Left renal pelvis (tissue), 4 donors: ENCODE measurements at regions not wholly inside any gene's neighbourhood (a gene's known extent, or its start where the extent isn't known, plus 50 kb on each side); places are given as distances from the start of the nearest gene placed in this dataset.
"Not testable (repeated sequence)": the region's sequence is repeated elsewhere in the genome, so short reads cannot be mapped to it uniquely, and the experiment has no call there.

Source experiments
- DNase-seq, 4 donors: peaks; one replicate each; pipeline ENCODE4 v3.0.0-alpha.2; 2013; ENCODE audit warnings: low read depth in 4 of 4, low spot score in 3 of 4

DNA sequence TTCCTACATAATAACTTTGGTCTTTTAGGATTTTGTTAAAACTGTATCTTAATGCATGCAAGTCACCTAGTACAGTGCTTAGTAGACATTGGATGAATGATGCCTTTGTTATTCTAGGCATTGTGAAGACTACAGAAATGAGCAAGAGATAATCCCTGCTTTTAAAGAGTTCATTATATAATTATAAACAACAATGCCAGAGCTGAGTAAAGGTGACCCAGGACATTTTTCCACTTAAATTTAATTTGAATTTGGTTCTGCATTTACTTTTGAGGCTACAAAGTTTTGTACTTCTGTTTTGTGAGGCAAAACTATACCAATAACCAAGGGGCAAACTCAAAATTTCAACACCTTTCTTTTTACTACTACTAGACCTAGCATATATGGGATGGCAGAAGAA, 182.0 kb upstream of the SESN3 start:
- DNase-seq, result no peak

DNA sequence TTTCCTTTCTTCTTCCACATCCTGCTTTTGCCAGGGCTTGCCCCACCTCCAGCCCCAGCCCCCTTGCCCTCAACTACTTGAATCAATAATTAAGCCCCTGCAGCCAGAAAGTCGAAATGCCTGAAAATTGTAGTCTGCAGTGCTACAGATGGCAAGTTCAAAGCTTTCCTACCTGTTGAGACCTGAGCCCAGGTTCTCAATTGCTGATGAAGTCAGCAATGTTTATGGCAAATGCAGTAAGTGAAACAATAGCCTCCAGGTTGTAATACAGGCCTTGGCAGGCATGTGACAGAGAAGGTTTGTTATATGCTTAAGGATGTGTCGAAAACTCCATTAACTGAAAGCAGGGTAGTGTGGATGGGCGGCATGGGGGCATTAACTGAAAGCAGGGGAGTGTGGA, 181.1 kb upstream of the SESN3 start:
- DNase-seq, result no peak

DNA sequence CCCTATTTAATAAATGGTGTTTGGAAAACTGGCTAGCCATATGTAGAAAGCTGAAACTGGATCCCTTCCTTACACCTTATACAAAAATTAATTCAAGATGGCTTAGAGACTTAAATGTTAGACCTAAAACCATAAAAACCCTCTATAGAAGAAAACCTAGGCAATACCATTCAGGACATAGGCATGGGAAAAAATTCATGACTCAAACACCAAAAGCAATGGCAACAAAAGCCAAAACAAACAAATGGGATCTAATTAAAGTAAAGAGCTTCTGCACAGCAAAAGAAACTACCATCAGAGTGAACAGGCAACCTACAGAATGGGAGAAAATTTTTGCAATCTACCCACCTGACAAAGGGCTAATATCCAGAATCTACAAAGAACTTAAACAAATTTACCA, 179.7 kb upstream of the SESN3 start:
- not testable (repeated sequence) for DNase-seq

DNA sequence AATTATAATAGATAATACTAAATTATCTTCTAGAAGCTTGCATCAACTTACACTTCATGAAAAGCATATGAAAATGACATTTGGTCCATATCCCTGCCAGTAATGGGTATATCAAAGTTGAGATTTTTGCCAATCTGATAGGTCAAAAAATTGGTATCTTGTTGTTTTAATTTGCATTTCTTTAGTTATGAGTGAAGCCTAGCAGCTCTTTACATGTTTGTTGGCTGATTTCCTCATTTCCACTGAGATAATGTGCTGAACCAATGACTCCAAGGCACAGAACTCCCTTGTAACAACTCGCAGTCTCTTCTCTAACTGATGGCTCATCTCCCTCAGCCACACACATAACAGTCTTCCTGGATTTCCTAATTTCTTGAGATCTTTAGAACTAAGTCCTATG, 175.3 kb upstream of the SESN3 start:
- DNase-seq, result no peak

DNA sequence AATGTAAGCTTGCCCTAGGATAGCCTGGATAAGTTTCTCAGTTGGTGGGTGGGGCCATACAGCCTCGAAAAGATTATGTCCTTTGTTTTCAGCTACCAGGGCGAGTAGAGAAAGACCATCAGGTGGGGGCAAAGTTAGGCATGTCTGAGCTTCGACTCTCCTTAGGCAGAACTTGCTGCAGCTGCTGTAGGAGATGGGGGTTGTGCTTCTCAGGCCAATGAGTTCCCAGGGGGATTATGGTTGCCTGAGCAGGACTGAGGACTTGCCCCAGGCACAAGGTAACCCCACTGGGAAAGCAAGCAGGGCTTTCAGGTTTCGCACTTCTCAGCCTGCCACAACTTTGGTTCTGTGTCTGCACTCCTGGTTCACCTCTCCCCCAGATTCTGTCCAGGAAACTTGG, 173.4 kb upstream of the SESN3 start:
- no peak for DNase-seq

DNA sequence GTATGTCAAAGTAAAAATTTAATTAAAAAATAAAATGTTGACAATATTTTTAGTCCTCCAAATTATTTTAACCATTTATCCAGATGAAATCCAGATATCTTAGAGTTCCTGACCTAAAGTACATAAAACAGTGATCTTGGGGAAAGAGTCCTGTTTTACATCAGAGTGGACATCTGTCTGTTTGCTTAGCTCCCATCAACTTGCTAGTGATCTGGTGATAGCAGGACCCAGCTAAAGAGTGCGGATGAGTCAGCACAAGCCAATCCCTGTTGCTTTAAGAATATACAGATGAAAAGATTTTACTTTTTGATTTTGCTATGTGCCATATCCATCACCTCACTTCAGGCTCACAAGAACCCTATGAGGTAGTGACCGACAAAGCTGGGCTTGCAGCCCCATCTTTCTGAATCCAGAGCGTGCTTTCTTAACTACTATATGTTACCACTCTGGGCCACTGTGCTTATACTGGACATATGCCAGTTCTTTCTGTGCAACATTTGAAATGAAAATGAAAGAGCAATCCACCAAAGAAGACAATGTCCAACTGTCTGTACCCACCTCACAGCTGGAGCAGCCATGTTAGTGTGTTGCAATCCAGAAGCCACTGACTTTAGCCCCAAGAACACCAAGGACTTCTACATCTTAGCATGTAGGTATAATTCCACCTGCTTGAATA, 167.6 kb upstream of the SESN3 start:
- no peak for DNase-seq

DNA sequence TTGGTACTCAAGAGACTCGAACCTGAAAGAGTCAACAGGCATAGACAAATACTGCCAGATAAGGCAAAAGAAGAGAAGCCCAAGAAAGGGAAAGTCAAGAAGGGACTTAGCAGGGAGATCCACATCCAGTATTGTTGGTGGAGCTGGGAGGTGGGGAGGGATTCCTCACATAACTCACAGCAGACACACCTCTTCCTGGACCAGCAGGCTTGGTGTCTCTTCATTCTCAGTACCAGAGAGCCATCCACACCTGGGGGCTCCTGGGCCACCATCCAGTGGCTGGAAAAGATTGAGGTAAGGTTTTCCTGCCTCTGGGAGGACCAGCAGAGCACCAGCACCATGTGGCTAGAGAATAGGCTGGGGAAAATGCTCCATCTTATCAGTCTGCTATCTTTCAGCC, 161.6 kb upstream of the SESN3 start:
- no peak for DNase-seq

DNA sequence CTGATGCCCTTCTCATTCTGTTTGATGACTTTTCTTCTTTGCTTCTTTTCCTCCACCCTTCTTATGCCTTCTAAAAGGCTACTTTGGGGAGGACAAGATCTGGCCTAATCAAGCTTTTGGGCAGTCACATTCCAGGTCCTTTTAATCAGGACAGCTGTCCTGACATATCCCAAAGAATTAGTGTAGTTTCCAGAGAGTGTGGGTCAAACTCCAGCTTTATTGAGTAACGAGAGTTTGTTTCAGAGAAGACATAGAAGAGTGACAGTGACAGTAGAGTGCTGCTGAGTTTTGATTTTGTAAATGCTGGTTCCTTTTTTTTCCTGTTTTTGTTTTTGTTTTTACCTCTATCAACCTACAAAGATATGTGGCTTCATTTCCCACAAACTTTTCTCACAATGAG, 158.4 kb upstream of the SESN3 start:
- no peak for DNase-seq

DNA sequence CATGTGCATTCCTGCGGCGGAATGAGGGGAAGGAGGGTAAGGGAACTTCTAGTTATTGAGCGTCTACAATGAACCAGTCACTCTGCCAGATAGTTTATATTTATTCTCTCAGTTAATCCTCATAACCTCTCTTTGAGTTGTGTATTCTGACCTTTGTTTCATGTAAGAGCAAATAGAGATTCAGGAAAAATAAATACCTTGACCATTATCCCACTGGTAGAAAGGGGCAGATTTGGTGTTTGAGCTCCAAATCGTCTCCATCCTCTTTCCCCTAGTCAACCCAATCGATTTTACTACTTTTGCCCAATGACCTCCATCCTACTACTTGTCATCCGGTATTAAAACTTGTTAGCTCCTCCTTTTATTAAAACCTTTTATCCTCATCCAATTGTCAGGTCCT, 157.1 kb upstream of the SESN3 start:
- no peak for DNase-seq

DNA sequence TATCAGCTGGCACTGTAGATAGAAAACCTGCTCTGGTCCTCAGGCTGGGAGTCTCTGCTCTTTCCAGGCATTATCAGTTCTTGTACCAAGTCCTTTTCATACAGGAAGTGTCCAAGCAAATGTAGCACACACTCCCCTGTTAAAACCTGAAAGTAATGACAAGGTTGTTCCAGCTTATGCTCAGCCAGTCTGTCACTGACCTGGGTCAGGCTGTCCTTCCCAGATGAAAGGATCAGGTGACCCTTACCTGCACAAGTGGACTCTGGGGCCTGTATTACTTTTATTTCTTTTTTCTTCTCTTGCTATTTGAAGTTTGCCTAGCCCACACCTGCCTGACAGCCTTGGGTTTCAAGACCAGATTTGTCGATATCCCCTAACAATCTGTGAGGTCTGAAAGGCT, 156.3 kb upstream of the SESN3 start:
- DNase-seq, result no peak

DNA sequence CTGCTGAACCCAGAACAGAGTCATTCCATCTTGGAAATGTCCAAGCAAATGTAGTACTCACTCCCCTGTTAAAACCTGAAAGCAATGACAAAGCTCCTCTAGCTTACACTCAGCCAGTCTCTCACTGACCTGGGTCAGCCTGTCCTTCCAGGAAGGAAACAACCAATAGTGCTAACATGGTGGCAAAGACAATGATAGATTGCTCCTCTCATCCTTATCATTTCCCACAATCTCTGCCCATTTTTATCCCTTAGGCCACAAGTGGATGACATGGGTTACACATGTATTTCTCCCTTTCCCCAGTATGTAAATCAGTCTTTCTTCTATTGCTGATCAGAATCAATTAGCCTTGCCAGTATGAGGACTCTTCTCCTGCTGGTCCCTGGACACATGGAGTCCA, 154.6 kb upstream of the SESN3 start:
- no peak for DNase-seq

DNA sequence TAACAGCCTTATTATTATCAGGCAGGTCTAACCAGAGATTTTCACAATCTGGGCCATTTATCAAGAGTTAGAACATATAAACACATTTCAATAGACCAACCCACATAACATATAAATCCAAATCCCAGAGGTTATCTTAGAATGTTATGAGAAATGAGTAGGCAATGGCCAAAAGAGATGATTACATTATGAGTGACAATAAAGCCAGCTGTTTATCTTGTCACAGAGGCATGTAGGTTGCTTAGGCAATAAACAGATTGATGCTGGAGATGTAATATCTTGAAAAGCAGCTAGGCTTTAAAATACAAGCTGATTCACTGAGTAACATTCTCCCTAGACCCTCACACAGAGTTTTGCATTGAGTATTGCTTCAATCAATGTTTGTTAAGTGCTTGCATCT, 148.5 kb upstream of the SESN3 start:
- no peak for DNase-seq

DNA sequence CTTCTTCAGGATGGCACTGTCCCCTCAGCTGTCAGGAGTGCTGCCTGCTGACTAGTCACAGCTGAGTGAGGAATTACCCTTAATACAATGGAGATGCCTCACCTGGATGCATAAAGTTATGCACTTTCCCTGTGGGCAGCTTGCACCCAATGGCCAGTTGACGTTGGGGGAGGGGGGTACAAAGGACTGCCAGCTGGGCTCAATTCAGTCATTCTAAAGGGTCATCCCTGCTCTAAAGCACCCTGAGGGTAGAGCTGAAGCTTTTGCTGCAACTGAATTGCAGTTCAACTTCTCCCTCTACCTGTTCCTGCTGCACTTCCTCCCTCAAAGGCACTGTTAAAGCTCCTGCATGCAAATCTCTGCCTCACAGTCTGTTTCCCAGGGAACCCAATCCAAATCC, 147.8 kb upstream of the SESN3 start:
- no peak for DNase-seq

DNA sequence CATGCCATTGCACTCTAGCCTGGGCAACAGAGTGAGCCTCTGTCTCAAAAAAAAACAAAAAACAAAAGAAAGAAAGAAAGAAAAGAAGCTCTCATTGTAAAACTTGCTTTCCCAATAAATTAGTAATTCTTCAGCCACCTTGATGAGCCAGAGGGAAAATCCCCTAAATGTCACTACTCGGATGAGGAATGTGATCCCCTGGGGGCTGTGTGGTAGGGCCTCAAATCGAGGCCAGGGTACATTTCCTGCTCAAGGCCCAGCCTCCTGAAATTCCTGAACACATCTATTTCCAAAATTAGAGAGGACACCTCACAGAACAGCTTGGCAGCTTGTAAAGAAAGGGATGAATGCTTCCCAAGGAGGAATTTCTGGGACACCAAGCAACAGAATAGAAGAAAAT, 147.1 kb upstream of the SESN3 start:
- DNase-seq, result no peak

DNA sequence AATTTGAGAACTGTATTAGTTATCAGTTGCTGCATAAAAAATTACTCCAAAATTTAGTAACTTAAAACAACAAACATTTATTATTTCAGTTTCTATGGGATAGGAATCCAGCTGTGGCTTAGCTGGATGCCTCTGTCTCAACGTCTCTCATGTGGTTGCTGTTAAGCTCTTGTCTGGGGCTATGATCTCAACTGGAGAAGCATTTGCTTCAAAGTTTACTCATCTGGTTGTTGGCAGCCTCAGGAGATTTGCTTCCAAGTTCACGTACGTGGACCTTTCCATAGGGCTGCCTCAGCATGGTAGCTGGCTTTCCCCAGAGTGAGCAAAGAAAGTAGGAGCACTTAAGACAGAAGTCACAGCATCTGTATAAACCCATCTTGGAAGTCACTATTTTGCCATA, 144.9 kb upstream of the SESN3 start:
- no peak for DNase-seq

DNA sequence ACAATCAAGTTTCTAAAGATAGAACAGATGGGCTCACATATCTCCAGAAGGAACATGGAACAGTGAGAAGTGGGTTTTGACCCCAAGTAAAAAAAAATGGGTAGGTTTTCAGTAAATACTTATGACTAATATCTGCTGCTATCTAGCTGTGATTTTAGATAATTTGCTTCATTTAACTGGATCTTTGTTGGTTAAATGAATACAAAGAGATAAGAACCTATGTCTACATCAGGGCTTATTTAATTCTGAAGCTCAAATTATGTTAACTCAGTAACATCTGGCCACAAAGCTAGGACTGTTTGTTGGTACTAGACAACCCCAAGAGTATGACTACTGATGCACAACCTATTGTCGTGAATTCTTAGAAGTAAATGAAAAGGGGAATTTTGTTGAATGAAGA, 144.4 kb upstream of the SESN3 start:
- DNase-seq, result no peak

DNA sequence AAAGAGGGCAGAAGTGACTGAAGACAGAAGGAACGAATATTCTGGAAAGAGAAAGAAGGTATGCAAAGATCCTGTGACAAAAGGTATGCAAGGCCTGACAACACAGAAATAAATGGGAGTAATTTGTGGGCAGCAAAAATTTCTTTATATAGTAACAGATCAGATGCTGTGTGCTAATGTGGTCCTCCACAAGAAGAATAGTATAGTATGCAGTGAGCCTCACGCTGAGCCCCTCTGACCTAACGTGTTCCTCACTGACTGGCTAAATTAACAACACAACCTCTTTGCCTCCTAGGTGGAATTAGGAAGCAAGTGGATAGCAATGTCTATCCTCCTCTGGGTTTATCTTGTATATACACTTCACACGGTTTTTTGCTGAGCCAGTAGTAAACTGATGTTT, 143.1 kb upstream of the SESN3 start:
- no peak for DNase-seq

DNA sequence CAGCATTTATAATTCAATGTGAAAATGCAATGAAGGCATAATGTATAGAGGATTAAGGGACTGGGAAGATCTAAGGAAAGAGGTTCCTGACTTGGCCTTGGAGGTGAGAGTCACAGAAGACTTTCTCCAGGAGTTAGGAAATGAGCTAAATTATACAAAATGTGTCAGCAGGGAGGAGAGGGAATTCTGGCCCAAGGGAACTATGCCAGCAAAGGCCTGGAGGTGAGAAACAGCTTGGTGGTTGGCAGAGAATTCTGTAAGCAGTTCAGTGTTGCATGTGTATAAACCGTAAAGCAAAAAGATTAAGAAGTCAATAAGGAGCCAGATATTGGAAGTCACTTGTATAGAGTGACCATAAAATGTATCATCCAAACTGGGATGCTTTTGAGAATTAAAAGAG, 142.2 kb upstream of the SESN3 start:
- no peak for DNase-seq

DNA sequence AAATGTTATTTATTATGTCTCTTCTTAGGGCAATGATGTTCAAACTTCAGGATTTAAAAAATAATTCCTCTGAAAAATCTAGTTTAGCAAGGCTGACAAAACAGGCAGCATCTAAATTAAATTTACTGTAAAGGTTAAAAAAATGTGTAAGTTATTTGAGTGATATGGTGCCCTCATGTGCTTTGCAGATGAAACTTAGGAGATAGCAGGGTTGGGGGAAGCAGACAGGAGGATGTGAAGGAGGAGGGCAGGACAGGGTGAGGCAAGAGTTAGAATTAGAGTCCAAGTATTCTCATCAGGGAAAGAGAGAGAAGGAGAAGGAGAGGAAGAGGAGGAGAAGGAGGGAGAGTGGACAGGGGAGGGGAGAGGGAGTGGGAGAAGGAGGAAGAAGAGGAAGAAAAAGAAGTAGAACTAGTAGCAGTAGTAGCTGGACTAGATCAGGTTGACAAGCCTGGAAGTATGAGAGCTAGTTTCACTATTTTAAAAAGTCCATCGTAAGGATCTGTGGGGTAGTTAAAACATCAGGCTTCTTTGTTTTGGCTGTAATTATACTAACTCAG, 141.2 kb upstream of the SESN3 start:
- no peak for DNase-seq

DNA sequence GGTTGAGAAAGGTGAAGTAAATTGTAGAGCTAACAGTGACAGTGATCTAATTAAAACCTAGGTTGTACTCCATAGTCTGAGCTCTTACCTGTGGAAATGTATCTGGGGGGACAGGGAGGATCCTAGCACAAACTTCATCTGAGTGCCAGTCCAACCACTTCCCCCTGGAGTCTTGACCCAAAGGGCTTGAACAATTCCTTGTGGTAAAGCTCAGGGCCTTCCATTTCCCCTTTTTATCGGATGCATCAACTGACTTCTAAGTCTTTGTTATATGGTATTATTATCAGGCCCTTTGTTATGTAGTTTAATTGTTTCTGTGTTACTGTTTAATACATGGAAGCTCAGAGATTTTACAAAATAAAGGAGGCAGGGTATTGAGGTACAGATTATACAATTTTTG, 140.2 kb upstream of the SESN3 start:
- no peak for DNase-seq

DNA sequence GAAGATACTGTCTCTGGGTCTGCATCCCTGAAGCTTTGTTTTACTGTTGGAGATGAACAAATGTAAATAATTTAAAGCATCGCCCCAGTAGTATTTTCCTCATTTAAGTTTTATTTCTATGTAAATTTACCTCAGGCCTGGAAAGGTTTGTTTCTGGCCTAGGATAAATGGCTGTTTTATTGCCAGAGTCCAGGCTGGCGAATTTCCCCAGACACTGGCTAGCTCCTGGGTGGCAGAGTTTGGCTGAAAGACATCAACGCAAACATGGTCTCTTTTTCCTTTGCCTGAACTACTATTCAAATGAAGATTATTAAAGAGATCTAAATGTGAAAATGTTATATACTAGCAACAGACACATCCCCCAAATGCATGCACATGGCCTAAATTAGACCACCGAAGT, 136.7 kb upstream of the SESN3 start:
- DNase-seq, result no peak

DNA sequence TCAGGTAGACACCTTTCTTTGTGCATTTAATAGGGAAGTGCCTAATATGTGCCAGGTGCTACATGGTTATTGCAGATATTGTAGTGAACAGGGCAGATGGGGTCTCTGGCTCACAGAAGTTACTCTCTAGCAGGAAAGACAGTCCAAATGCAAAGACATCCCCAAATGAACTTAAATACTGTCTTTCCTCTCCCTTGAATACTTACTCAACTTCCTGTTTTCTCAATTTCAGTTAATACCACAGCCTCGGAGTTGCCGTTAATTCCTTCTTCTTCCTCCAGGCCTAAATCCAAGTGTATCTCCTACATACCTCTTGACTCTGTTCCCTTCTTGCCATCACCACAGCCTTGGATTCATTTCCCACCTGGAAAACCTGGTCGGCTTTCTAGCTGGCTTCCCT, 134.3 kb upstream of the SESN3 start:
- no peak for DNase-seq
